ENCODE measurements at regions not wholly inside any gene's neighbourhood (a gene's known extent, or its start where the extent isn't known, plus 50 kb on each side); places are given as distances from the start of the nearest gene placed in this dataset.

DNA sequence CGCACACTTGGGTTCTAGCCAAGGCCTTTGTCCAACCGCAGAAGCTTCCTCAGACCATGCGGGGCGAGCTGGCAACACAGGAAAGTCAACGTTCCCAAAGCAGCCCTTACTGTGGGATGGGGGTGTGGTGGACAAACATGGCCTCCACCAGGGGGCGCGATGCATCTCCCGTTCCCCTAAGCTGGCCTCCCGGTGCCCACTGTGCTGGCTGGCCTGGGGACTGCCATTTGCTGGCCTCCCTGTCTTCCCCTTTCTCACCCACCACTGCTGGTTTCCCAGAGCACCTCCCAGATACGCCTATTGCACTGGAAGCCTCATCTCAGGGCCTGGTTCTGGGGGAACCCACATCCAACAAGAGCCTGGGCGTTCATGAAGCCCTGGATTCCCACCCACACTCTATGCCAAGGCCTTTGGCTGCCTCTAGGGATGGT lies 145.3 kb downstream of the IRF8 start:
- Mint-ChIP-seq H3K27me3 (peaks cover 36% of the 10 kb centered on the region), H3K4me3 (no peak overlapping the region), H3K4me1 (peaks cover 13% of the 10 kb centered on the region), H3K9me3 (no peaks in the 10 kb centered on the region), H3K36me3 (no peaks in the 10 kb centered on the region), H3K27ac (no peak overlapping the region)
- DNase-seq (ENCODE audit: low spot score in 2 of 2): peak; percentile 16 to 43
- no peak for ATAC-seq (ENCODE audit: low read depth)

DNA sequence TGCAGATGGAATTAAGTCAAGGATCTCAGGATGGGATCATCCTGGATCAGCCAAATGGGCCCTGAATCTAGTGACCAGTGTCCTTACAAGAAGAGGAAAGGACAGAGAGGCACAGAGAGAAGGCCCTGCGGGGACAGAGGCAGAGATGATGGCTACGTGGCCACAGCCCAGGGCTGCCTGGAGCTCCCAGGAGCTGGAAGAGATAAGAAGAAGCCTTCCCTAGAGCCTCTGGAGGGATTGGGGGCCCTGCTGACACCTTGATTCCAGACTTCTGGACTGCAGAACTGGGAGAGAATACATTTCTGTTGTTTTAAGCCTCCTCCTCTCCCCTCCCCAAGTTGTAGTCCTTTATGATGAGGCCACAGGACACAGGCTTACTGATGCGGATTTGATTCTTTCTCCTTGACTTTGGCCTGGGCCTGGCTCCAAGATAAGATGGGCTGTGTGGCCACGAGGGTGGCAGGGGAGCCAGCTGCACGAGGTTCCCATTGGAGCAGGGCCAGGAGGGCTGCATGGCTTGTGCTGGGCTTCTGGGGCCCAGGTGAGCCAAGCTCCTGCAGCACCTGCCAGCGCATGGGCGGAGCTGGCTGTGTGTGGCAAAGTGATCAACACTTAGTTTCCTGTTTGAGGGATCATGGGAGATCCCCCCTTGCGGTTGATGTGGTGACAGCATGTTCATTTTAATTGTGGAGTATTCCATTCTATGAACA lies 146.1 kb downstream of the IRF8 start:
- H3K27me3 Mint-ChIP-seq: peaks cover 39% of the 10 kb centered on the region
- peaks cover 13% of the 10 kb centered on the region for H3K4me1 Mint-ChIP-seq
- no peak overlapping the region for H3K27ac Mint-ChIP-seq
- ATAC-seq (ENCODE audit: low read depth) (peak; percentile 89), DNase-seq (ENCODE audit: low spot score in 2 of 2) (peak in 1 of 2 donors; percentile 32)
- H3K4me3 Mint-ChIP-seq: no peak overlapping the region
- H3K9me3 Mint-ChIP-seq: no peaks in the 10 kb centered on the region
- no peaks in the 10 kb centered on the region for H3K36me3 Mint-ChIP-seq

DNA sequence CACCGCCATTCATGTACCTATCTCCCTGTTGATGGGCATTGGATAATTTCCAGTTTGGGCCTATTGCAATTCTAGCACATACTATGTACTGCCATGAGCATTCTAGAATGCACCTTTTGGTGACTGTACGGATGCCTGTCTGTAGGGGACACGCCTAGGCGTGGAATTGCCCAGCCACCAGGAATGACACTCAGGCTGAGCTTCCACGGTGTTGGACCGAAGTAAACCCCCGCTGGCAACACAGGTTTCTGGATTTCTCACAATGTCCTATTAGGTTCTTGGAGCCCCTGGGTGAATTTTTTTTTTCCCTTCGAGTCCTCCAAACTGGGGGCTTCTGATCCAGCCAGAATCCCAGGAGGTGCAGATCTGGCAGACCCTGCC lies 146.6 kb downstream of the IRF8 start:
- peaks cover 36% of the 10 kb centered on the region for H3K27me3 Mint-ChIP-seq
- DNase-seq (ENCODE audit: low spot score in 2 of 2) (no peak), ATAC-seq (ENCODE audit: low read depth) (no peak)
- no peaks in the 10 kb centered on the region for H3K36me3 Mint-ChIP-seq
- H3K27ac Mint-ChIP-seq: no peak overlapping the region
- no peaks in the 10 kb centered on the region for H3K9me3 Mint-ChIP-seq
- no peak overlapping the region for H3K4me3 Mint-ChIP-seq
- peaks cover 13% of the 10 kb centered on the region for H3K4me1 Mint-ChIP-seq

DNA sequence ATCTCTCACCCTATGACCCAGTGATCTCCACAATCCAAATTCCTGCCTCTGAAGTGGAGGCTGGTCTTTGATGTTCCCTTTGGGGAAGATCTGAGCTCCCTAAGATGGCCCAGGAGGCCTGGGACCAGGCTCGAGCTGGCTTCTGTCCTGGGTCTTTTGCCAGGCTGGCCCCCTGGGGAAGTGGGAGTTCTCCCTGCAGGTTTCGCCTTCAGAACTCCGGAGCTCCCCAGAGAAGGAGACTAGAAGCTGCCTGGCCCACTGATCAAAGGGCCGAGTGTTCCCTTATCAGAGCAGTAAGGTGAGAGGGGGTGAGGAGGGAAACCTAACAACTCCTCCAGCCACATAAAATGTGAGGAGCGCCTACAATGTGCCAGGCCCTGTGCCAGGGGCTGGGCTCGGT lies 147.1 kb downstream of the IRF8 start:
- Mint-ChIP-seq H3K4me3 (no peak overlapping the region), H3K27me3 (peaks cover 37% of the 10 kb centered on the region)

DNA sequence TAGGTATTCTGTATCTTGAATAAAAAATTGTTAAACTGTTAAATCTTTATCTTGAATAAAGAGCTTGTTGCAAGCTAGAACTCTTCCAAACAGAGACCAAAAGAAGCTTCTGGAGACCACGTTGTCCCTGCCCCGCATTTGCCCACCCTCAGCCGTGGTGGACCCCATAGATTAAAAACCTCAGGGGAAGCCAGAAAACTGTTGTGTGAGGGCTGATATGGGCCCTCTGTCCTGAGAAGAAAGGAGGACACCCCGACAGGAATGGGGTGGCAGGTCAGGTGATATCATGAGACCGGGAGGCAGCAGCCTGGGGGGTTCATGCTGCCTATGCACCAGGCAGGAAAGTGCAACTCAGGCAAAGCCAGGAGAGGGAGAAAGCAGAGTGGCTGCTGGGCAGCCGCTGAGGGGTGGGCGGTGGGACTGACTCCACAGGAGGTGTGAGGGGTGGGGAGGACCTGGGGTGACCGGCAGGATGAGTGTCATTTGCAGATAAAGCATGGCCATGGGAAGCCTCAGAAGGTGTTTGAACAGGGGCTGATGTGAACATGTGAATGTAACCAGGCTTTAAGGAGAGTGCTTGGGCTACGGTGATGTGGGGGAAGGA lies 147.8 kb downstream of the IRF8 start:
- Mint-ChIP-seq H3K4me3 (no peak overlapping the region), H3K4me1 (peaks cover 13% of the 10 kb centered on the region), H3K9me3 (no peaks in the 10 kb centered on the region), H3K27ac (no peak overlapping the region), H3K36me3 (no peaks in the 10 kb centered on the region), H3K27me3 (peaks cover 37% of the 10 kb centered on the region)
- ATAC-seq (ENCODE audit: low read depth) (no peak), DNase-seq (ENCODE audit: low spot score in 2 of 2) (no peak)

More for the DNA sequence above, 147.1 kb downstream of the IRF8 start:
- ATAC-seq (ENCODE audit: low read depth) (no peak), DNase-seq (ENCODE audit: low spot score in 2 of 2) (no peak)
- H3K36me3 Mint-ChIP-seq: no peaks in the 10 kb centered on the region
- peaks cover 13% of the 10 kb centered on the region for H3K4me1 Mint-ChIP-seq
- H3K27ac Mint-ChIP-seq: no peak overlapping the region
- H3K9me3 Mint-ChIP-seq: no peaks in the 10 kb centered on the region

DNA sequence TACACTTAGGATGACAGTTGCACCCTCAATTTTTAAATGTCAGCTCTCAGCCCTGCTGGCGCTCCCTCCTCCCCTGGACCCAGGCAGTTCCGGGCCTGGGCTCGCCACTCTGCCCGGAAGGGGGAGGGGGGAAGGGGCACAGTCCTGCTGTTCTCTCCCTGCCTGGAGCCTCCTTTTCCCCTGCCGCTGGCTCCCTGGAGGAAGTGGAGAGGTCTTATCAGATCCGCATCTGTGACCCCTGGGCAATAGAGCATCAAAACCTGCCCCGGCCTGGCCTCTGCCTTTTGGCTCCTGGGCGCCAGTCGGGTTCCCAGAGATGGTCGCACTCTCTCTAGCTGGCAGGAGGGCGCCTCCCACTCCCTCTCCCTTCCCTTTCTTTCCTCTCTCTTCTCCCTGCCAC lies 149.3 kb downstream of the IRF8 start:
- Mint-ChIP-seq H3K4me3 (no peak overlapping the region), H3K9me3 (no peaks in the 10 kb centered on the region), H3K27me3 (peaks cover 33% of the 10 kb centered on the region), H3K36me3 (no peaks in the 10 kb centered on the region), H3K27ac (no peak overlapping the region), H3K4me1 (peaks cover 13% of the 10 kb centered on the region)
- ATAC-seq (ENCODE audit: low read depth): no peak
- no peak for DNase-seq (ENCODE audit: low spot score in 2 of 2)

DNA sequence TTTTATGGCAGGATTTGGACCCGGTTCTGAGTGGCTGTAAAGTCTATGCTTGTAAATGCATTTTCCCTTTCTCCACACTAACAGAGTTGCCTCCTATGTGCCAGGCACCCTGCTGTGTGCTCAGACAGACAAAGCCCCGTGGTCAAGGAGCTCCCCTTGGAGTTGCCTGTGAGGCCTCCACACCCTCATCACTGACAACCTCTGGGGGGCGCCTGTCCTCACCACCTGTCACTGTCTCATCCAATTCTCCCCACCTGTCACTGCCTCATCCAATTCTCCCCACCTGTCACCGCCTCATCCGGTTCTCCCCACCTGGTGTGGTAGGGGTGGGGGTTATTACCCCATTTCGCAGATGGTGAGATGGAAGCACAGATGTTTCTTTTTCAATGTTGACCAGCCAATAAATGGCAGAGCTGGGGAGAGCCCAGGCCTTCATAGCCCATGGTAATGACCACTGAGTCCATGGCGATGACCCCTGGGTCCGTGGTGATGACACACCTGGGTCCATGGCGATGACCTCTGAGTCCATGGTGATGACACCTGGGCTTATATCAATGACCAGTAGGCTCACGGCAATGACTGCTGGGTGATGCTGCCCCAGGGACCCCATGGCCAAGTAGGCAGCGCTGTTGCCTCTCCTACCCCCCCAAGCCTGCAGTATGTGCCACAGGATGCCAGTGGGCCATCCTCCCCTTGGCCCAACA lies 150.1 kb downstream of the IRF8 start:
- ATAC-seq (ENCODE audit: low read depth) (no peak), DNase-seq (ENCODE audit: low spot score in 2 of 2) (no peak)
- H3K36me3 Mint-ChIP-seq: no peaks in the 10 kb centered on the region
- H3K27ac Mint-ChIP-seq: no peak overlapping the region
- H3K4me3 Mint-ChIP-seq: no peak overlapping the region
- H3K27me3 Mint-ChIP-seq: peaks cover 32% of the 10 kb centered on the region
- H3K9me3 Mint-ChIP-seq: no peaks in the 10 kb centered on the region
- H3K4me1 Mint-ChIP-seq: peaks cover 13% of the 10 kb centered on the region

DNA sequence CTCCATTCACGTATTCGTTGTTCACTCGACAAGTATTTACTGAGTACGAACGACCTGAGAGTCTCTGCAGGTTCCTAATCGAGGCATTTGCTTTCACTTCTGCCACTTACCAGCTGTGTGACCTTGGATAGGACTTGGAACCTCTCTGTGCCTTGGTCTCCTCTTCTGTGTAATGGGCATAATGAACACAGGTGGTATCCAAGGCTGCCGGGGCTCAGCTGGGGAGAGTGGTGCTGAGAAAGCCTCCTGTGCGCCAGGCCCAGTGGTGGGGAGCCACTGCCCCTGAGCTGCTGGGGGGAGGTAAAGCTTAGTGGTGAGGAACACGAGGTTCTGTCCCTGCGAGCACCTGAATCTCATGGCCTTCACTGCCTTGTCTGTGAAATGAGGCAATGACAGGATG lies 150.7 kb downstream of the IRF8 start:
- DNase-seq (ENCODE audit: low spot score in 2 of 2) (no peak), ATAC-seq (ENCODE audit: low read depth) (no peak)
- Mint-ChIP-seq H3K9me3 (no peaks in the 10 kb centered on the region), H3K4me3 (no peak overlapping the region), H3K27me3 (peaks cover 32% of the 10 kb centered on the region), H3K36me3 (no peaks in the 10 kb centered on the region), H3K27ac (no peak overlapping the region), H3K4me1 (peaks cover 10% of the 10 kb centered on the region)

DNA sequence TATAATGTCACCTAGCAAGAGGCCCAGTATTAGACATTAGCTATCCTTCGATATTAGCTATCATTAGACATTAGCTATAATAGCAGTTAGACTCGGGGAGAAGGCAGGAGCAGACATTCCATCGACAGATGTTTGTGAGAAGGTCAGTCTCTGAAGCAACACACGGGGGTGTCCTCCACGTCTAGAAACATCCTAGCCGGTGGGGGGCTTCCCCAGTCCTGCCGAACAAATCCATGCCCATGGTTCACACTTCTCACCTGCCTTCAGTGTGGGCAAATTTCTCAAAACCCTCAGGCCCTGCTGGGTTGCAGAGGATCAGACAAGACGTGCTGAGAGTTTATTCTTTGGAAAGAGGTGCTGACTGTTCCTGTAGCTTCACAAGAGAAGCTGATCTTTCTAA lies 151.1 kb downstream of the IRF8 start:
- H3K36me3 Mint-ChIP-seq: no peaks in the 10 kb centered on the region
- no peaks in the 10 kb centered on the region for H3K9me3 Mint-ChIP-seq
- H3K27me3 Mint-ChIP-seq: peaks cover 34% of the 10 kb centered on the region
- no peak for ATAC-seq (ENCODE audit: low read depth)
- no peak overlapping the region for H3K4me3 Mint-ChIP-seq
- H3K4me1 Mint-ChIP-seq: peaks cover 6% of the 10 kb centered on the region
- DNase-seq (ENCODE audit: low spot score in 2 of 2): no peak
- H3K27ac Mint-ChIP-seq: no peak overlapping the region

DNA sequence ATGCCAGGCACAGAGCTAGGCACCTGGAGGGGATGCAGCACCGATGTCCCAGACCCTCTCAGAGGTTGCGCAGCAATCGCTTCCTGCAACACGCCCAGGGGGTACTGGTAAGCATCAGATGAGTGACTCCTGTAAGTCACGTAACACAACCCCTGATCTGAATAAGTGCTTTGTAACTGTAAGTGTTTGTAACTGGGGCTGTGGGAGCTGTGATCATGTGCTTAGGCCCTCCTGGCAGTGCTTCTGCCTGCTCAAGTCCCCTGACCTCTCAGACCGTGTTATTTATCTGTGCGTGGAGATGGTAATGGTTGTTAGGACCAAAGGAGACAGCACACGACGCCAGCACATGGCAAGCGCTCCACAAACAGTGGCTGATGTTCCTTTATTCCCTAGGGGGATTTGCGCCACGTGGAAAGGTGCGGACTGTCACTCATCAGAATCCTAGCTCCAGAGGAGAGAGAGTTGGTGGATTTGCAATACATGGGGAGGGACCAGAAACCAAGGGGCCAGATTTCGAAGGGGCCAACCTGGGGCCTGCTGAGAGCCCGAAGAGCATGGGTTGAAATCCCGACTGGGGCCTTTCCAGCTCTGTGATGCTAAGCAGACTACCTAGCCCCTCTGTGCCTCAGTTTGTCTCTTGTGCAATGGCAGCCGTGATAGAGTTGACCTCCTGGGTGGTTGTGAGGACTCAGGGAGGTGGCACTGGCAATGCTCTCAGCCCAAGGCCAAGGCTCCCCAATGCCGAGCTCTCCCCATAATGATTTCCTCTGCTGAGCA lies 151.8 kb downstream of the IRF8 start:
- Mint-ChIP-seq H3K9me3 (no peaks in the 10 kb centered on the region), H3K27ac (no peak overlapping the region), H3K4me3 (no peak overlapping the region), H3K36me3 (no peaks in the 10 kb centered on the region), H3K4me1 (peaks cover 4% of the 10 kb centered on the region), H3K27me3 (peaks cover 34% of the 10 kb centered on the region)
- DNase-seq (ENCODE audit: low spot score in 2 of 2) (no peak), ATAC-seq (ENCODE audit: low read depth) (no peak)

DNA sequence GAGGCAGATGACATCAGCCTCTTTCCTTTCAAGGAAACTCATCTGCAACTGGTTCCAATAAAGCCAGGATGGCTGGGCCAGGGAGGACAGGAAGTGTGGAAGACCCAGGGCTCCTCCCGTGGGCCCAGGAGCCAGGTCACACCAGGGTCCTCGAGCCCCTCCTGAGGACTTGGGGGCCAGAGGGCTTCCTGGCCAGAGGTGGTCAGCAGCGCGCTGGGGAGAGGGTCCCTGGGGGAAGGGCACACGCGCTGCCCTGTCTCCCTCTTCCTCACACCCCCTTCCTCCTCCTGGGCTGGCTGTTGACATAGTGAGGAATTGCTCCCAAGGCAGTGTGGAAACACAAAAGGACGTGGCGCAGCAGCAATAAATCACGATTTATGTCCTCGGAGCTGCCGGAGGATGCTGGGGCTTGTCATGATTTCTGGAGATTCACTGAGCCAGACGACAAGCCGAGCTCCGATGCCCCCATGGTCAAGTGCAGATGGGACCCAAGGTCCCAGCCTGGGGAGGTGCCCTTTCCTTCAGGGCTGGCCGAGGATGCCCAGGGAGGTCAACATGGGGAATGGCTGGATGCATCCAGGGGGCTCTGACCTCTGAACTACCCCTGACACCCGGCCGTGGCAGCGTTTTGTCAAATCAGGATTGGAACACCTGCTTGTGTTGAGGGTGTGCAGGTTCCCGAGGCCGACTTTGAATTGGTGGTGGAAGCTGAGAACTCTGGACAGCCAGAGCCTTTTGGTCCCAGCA lies 152.6 kb downstream of the IRF8 start:
- Mint-ChIP-seq H3K4me1 (peaks cover 4% of the 10 kb centered on the region), H3K27ac (no peak overlapping the region), H3K27me3 (peaks cover 30% of the 10 kb centered on the region), H3K36me3 (no peaks in the 10 kb centered on the region), H3K4me3 (no peak overlapping the region), H3K9me3 (no peaks in the 10 kb centered on the region)
- DNase-seq (ENCODE audit: low spot score in 2 of 2): no peak
- ATAC-seq (ENCODE audit: low read depth): no peak

DNA sequence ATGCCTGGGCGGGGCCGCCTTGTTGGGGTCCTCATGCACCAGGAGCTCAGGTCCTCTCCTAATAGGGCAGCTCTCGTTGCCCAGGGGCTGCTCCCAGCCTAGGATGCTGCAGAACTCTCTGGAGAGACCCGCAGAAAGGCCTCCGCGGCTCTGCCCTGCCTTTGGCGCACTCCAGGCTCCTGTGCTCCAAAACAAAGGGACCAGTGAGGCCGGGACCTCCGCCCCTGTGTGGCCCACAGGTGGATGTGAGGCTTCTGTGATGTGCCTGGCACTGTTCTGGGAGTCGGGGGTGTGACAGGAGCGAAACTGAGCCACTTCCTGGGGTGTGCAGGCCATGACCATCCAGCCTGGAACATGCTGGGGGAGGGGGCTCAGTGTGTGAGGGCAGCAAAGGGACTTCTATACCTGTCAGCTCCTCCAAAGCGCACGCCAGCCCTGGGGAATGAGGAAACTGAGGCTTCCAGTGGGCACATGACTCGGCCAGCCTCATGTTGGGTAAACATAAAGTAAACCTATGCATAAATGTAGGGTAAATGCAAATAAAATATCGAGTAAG lies 153.2 kb downstream of the IRF8 start:
- Mint-ChIP-seq H3K4me3 (no peak overlapping the region), H3K4me1 (peaks cover 4% of the 10 kb centered on the region), H3K27ac (no peak overlapping the region), H3K9me3 (no peaks in the 10 kb centered on the region), H3K27me3 (peaks cover 26% of the 10 kb centered on the region), H3K36me3 (no peaks in the 10 kb centered on the region)
- DNase-seq (ENCODE audit: low spot score in 2 of 2) (no peak), ATAC-seq (ENCODE audit: low read depth) (no peak)

DNA sequence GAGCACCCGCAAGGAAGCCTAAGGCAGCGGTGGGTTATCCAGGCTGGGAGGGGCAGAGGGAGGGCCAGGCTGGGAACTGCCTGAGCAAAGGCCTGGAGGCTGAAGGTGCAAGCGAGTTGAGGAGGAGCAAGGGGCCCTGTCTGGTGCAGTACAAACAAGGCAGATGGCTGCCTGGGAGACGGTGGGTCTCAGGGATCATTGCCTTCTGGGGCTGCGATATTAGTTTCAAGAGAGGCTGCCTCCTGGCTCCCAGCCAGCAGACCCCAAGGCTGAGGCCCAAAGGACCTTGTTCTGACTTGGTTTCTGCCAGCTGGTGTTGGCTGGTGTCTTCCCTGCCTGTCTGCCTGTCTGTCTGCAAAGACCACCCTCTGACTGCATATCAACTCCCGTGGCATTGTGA lies 154.0 kb downstream of the IRF8 start:
- Mint-ChIP-seq H3K27ac (no peak overlapping the region), H3K4me3 (no peak overlapping the region), H3K27me3 (peaks cover 20% of the 10 kb centered on the region)

More for the DNA sequence above, 154.0 kb downstream of the IRF8 start:
- H3K4me1 Mint-ChIP-seq: peaks cover 3% of the 10 kb centered on the region
- H3K9me3 Mint-ChIP-seq: no peaks in the 10 kb centered on the region
- H3K36me3 Mint-ChIP-seq: no peaks in the 10 kb centered on the region
- ATAC-seq (ENCODE audit: low read depth) (no peak), DNase-seq (ENCODE audit: low spot score in 2 of 2) (no peak)

Measured in memory B cell (primary cell).